ENCODE measurements at regions not wholly inside any gene's neighbourhood (a gene's known extent, or its start where the extent isn't known, plus 50 kb on each side); places are given as distances from the start of the nearest gene placed in this dataset.

GRCh38 chr4:182010876-182011275 is 232.3 kb upstream of the TENM3 start:
- no peak for TF ChIP-seq CTCF (IDR thresholded peaks at IDR 0.05)
- no peak for TF ChIP-seq POLR2A (IDR thresholded peaks at IDR 0.05)
